ENCODE measurements at regions not wholly inside any gene's neighbourhood (a gene's known extent, or its start where the extent isn't known, plus 50 kb on each side); places are given as distances from the start of the nearest gene placed in this dataset.

GRCh38 chr5:155460501-155460931 is 447.0 kb downstream of the KIF4B start:
- Histone ChIP-seq H2BK120ac (replicated peaks; ENCODE audit: low read depth, low read length) (no peak overlapping the region), H3K9me3 (ENCODE audit: insufficient read depth in 2 of 2, low read depth in 1 of 2, low read length in 1 of 2) (no peaks in the 10 kb centered on the region), H3K79me1 (ENCODE audit: low read depth, low read length) (no peaks in the 10 kb centered on the region), H3K27ac (ENCODE audit: low read depth, low read length) (no peak overlapping the region), H4K5ac (ENCODE audit: insufficient read length, low read depth, low read length) (no peak overlapping the region), H3K36me3 (ENCODE audit: control insufficient read depth in 2 of 4, insufficient read depth in 4 of 4, low read length in 3 of 4) (no peaks in the 10 kb centered on the region), H3K4me1 (replicated peaks in 1 of 4; ENCODE audit: control insufficient read depth in 3 of 4, insufficient read depth in 4 of 4, low read length in 3 of 4) (no peaks in the 10 kb centered on the region), H2BK15ac (ENCODE audit: low read length) (no peak overlapping the region), H4K8ac (ENCODE audit: extremely low read depth, insufficient read depth, low read length) (no peak overlapping the region), H3K4me2 (ENCODE audit: insufficient read depth in 1 of 2, low read depth in 2 of 2, low read length in 2 of 2) (no peak overlapping the region), H2AFZ (ENCODE audit: low read length) (no peak overlapping the region), H3K4ac (replicated peaks; ENCODE audit: insufficient read length, low read depth, low read length) (no peak overlapping the region), H3K9ac (replicated peaks in 1 of 4; ENCODE audit: extremely low read depth in 1 of 4, low read depth in 3 of 4, low read length in 3 of 4) (no peak overlapping the region), H2BK20ac (ENCODE audit: low read length) (no peak overlapping the region), H3K27me3 (replicated peaks in 1 of 4; ENCODE audit: control insufficient read depth in 3 of 4, extremely low read depth in 1 of 4, insufficient read depth in 3 of 4, low read length in 3 of 4) (no peaks in the 10 kb centered on the region), H4K20me1 (replicated peaks in 1 of 2; ENCODE audit: control insufficient read depth in 1 of 2, insufficient read depth in 2 of 2, low read length in 2 of 2) (no peaks in the 10 kb centered on the region), H4K91ac (replicated peaks; ENCODE audit: insufficient read length, low read length) (no peak overlapping the region), H2BK12ac (ENCODE audit: low read depth, low read length) (no peak overlapping the region), H3K79me2 (ENCODE audit: control insufficient read depth in 1 of 2, insufficient read depth in 2 of 2, low read length in 2 of 2) (no peaks in the 10 kb centered on the region), H3K23me2 (ENCODE audit: low read depth, low read length) (no peaks in the 10 kb centered on the region), H3K14ac (ENCODE audit: insufficient read length) (no peak overlapping the region), H2AK5ac (ENCODE audit: low read depth, low read length) (no peak overlapping the region), H3K23ac (ENCODE audit: insufficient read length) (no peak overlapping the region), H3K56ac (replicated peaks; ENCODE audit: insufficient read length, low read depth, low read length) (no peak overlapping the region), H2BK5ac (ENCODE audit: low read depth, low read length) (no peak overlapping the region), H3K18ac (ENCODE audit: extremely low read depth, low read length) (no peak overlapping the region), H3K4me3 (ENCODE audit: extremely low read depth in 1 of 4, insufficient read depth in 2 of 4, low read depth in 3 of 4, low read length in 4 of 4) (no peak overlapping the region)
- FAIRE-seq (no peak), DNase-seq (ENCODE audit: low read depth in 1 of 2, low spot score in 2 of 2) (no peak)
- TF ChIP-seq ASH2L (IDR thresholded peaks at IDR 0.05; ENCODE audit: low read length): no peak
- peak; percentile 61; the same call in 1 of the 2 replicates for TF ChIP-seq BACH1 (IDR thresholded peaks at IDR 0.05; ENCODE audit: low read length)
- TF ChIP-seq POLR2A (IDR thresholded peaks at IDR 0.05; ENCODE audit: control extremely low read depth in 1 of 2, low read depth in 2 of 2, low read length in 2 of 2): no peak
- POLR2A ChIA-PET (ENCODE audit: partially characterized antibody): no interaction called here
- CTCF ChIA-PET (ENCODE audit: partially characterized antibody): interaction anchor here (3.0 kb wide), 1 partner anchor 12 kb away, joined by 19 read pairs; no protein-coding TSS in a partner anchor
- 83% methylated on average over 2 of the region's 2 CpGs; no CpG with 5 or more reads in 1 of the 2 experiments for WGBS, 2 experiments (ENCODE audit: extremely low coverage in 1 of 2, insufficient coverage in 1 of 2, insufficient read length in 1 of 2, insufficient replicate concordance in 2 of 2, low coverage in 1 of 2, low lambda C conversion rate in 2 of 2, missing lambda C conversion rate in 1 of 2)

All from H1 (cell line).